Ovary (tissue), 7 donors: ENCODE measurements at regions not wholly inside any gene's neighbourhood (a gene's known extent, or its start where the extent isn't known, plus 50 kb on each side); places are given as distances from the start of the nearest gene placed in this dataset.

Experiments used
- DNase-seq, 5 donors: peaks; one replicate each; pipeline ENCODE4 v3.0.0-alpha.2; 2019 to 2020
- H3K27ac ChIP-seq, 2 donors: fragments of 200-600 bp; one replicate each; pipeline versions ENCODE4 v1.5.1 to v1.8.0; 2019 to 2022
- H3K27me3 ChIP-seq: fragments of 200-600 bp; one replicate; pipeline ENCODE4 v1.8.0; 2022
- H3K36me3 ChIP-seq: fragments of 200-600 bp; sonication (generic); one replicate; pipeline ENCODE4 v1.5.1; 2019
- H3K4me1 ChIP-seq: one replicate; pipeline ENCODE4 v1.8.1; 2013; ENCODE audit warnings: mild to moderate bottlenecking, moderate library complexity; ENCODE audit not compliant: insufficient read depth
- H3K4me3 ChIP-seq: fragments of 200-600 bp; sonication (generic); one replicate; pipeline ENCODE4 v1.5.1; 2017
- H3K9me3 ChIP-seq, 2 donors: fragments of 200-600 bp in 1 of 2; sonication (generic) in 1 of 2; one replicate each; pipeline versions ENCODE4 v1.5.1 to v1.8.1; 2013 to 2019; ENCODE audit warnings: mild to moderate bottlenecking in 1 of 2, moderate library complexity in 1 of 2
- EP300 ChIP-seq: sonication (generic); formaldehyde crosslinking; IDR thresholded peaks from one replicate; pipeline ENCODE4 v1.6.1; 2017; ENCODE audit warnings: antibody characterized with exemption
- POLR2A ChIP-seq: fragments of 450-650 bp; IDR thresholded peaks from one replicate; pipeline ENCODE4 v1.6.1; 2017; ENCODE audit warnings: antibody characterized with exemption, mild to moderate bottlenecking, moderate library complexity
- WGBS, 3 donors: extraction: QIAGEN DNeasy Blood & Tissue Kit in 1 of 3; methylation state at CpG; one replicate each; pipeline versions ENCODE4 v1.1.5 to v1.1.7; 2013 to 2017; 5-methylcytosine and 5-hydroxymethylcytosine counted together
- intact Hi-C, 4 donors: fragments of 100-400 bp; cut with DNase I; formaldehyde crosslinking; loops; one replicate each; pipeline versions ENCODE4 v1.11.0 to v1.15.1; 2022 to 2023
- TF ChIP-seq, protein P1 (sequence below), 3 donors: fragments of 450-650 bp in 2 of 3; fragments of 200-600 bp in 1 of 3; IDR thresholded peaks; one replicate each; pipeline versions ENCODE4 v1.5.1 to v1.8.0; 2016 to 2022; ENCODE audit warnings: antibody characterized with exemption in 3 of 3, mild to moderate bottlenecking in 1 of 3
- donor health status: DM: no; HTN: no; CAD: no; lungs with moderate emphysema.
- donor health status: DM: no; HTN: no; CAD: no.
- donor health status: Bipolar disorder and iron deficiency.
- donor health status: DM: no; HTN: no; CAD: no.
- donor health status: DM: yes; HTN: yes; CAD: no.

DNA sequence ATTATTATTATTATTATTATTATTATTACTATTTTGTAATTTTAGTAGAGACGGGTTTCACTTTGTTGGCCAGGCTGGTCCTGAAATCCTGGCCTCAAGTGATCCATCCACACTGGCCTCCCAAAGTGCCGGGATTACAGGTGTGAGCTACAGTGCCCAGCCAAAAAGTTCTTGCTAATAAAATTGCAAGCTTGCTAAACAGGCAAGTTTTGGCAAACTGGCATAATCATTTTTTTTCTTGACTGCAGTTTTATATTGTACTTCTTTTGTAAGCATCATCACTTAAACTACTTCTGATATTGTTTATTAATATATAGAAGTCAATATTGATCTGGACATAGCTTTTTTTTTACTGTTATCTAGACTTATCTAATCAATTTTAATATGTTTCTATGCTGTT is 536.4 kb downstream of the LRFN5 start:
- DNase-seq: no peak
- Histone ChIP-seq H3K4me3 (no peak overlapping the region), H3K9me3 (no peaks in the 10 kb centered on the region), H3K27me3 (no peaks in the 10 kb centered on the region), H3K36me3 (no peaks in the 10 kb centered on the region), H3K27ac (no peak overlapping the region), H3K4me1 (no peaks in the 10 kb centered on the region)
- no peak for TF ChIP-seq EP300
- TF ChIP-seq, protein P1, sequence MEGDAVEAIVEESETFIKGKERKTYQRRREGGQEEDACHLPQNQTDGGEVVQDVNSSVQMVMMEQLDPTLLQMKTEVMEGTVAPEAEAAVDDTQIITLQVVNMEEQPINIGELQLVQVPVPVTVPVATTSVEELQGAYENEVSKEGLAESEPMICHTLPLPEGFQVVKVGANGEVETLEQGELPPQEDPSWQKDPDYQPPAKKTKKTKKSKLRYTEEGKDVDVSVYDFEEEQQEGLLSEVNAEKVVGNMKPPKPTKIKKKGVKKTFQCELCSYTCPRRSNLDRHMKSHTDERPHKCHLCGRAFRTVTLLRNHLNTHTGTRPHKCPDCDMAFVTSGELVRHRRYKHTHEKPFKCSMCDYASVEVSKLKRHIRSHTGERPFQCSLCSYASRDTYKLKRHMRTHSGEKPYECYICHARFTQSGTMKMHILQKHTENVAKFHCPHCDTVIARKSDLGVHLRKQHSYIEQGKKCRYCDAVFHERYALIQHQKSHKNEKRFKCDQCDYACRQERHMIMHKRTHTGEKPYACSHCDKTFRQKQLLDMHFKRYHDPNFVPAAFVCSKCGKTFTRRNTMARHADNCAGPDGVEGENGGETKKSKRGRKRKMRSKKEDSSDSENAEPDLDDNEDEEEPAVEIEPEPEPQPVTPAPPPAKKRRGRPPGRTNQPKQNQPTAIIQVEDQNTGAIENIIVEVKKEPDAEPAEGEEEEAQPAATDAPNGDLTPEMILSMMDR (IDR thresholded peaks at IDR 0.05): no peak
- no peak for TF ChIP-seq POLR2A
- 81 to 89% (median 85%) methylated on average over 2 of the region's 2 CpGs for WGBS, 3 donors
- intact Hi-C loops: no loop called here

DNA sequence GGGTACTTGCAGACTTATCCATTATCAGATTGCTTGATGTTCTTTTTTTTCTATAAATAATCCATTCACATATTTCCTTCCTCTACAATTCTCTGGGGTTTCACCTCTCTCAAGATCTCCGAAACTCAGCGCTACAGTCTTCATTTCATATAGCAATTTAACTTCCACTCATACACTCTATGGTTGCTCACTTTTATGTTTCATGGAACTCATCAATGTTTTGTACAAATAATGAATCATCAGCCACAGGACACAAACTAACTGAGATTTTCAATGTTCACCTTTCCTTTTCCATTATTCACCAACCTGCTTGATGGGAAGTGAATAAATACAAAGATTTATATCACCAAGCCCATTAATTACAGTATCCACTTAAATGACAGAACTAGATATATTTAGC is 534.7 kb downstream of the LRFN5 start:
- intact Hi-C loops: no loop called here
- DNase-seq: no peak
- Histone ChIP-seq H3K9me3 (no peaks in the 10 kb centered on the region), H3K27ac (no peak overlapping the region), H3K36me3 (no peaks in the 10 kb centered on the region), H3K4me1 (no peaks in the 10 kb centered on the region), H3K27me3 (no peaks in the 10 kb centered on the region), H3K4me3 (no peak overlapping the region)
- TF ChIP-seq EP300 (no peak), POLR2A (no peak)
- TF ChIP-seq, protein P1 (IDR thresholded peaks at IDR 0.05): no peak
- WGBS, 3 donors: 95 to 99% (median 98%) methylated on average over 2 of the region's 2 CpGs

- TF ChIP-seq, protein P1 (IDR thresholded peaks at IDR 0.05): no peak
- TF ChIP-seq POLR2A (no peak), EP300 (no peak)
- Histone ChIP-seq H3K4me3 (no peak overlapping the region), H3K4me1 (no peaks in the 10 kb centered on the region), H3K27me3 (no peaks in the 10 kb centered on the region), H3K9me3 (no peaks in the 10 kb centered on the region), H3K36me3 (no peaks in the 10 kb centered on the region), H3K27ac (no peak overlapping the region)
- DNase-seq: no peak
- intact Hi-C loops: no loop called here
- WGBS, 3 donors: 49 to 67% (median 49%) methylated on average over 1 of the region's 1 CpG
These were observed 534.2 kb downstream of the LRFN5 start for GRCh38 chr14:42140831-42141279.

- no peaks in the 10 kb centered on the region for H3K9me3 ChIP-seq
- TF ChIP-seq POLR2A (no peak), EP300 (no peak)
- TF ChIP-seq, protein P1 (IDR thresholded peaks at IDR 0.05): no peak
- intact Hi-C loops: no loop called here
- no peaks in the 10 kb centered on the region for H3K27me3 ChIP-seq
- 79 to 84% (median 83%) methylated on average over 3 of the region's 3 CpGs for WGBS, 3 donors
- no peak for DNase-seq
- H3K4me3 ChIP-seq: no peak overlapping the region
- H3K36me3 ChIP-seq: no peaks in the 10 kb centered on the region
- no peak overlapping the region for H3K27ac ChIP-seq
- no peaks in the 10 kb centered on the region for H3K4me1 ChIP-seq
These were observed 533.3 kb downstream of the LRFN5 start for GRCh38 chr14:42140001-42140400.
